B cell (primary cell): ENCODE measurements at regions not wholly inside any gene's neighbourhood (a gene's known extent, or its start where the extent isn't known, plus 50 kb on each side); places are given as distances from the start of the nearest gene placed in this dataset.

Source experiments
- ATAC-seq: fragments of 200-7000 bp; cut with Tn5 transposase; one replicate; pipeline ENCODE4 v1.10.0; 2021; ENCODE audit warnings: low read depth, mild to moderate bottlenecking, moderate number of reproducible peaks, moderate library complexity
- CTCF ChIA-PET: fragments of 350-600 bp; sonication (Branson Sonifier 250); formaldehyde crosslinking; loops from one replicate; lab custom pipeline; 2021; ENCODE audit warnings: antibody characterized with exemption, inconsistent platforms; lab: Charles Lee
- POLR2A ChIA-PET: fragments of 350-600 bp; sonication (Branson Sonifier 250); formaldehyde crosslinking; loops from one replicate; lab custom pipeline; 2021; ENCODE audit warnings: antibody characterized with exemption; lab: Charles Lee
- DNase-seq: peaks from one replicate; pipeline ENCODE4 v3.0.0; 2013
- H2AFZ ChIP-seq: 2 replicates; pipeline ENCODE4 v1.6.1; 2012; ENCODE audit warnings: mild to moderate bottlenecking, low read depth, low read length; ENCODE audit not compliant: insufficient read depth, poor library complexity, severe bottlenecking
- H3K27ac ChIP-seq, 2 donors: 1 replicate in 1 of 2; 2 replicates in 1 of 2; pipeline ENCODE4 v1.5.1; 2012 to 2013; ENCODE audit warnings: low read length in 2 of 2, mild to moderate bottlenecking in 2 of 2, moderate library complexity in 1 of 2
- H3K27me3 ChIP-seq, 4 experiments: fragments of 200-600 bp in 1 of 4; sonication (generic) in 1 of 4; replicated peaks in 1 of 4; 1 replicate in 2 of 4; 2 replicates in 2 of 4; pipeline versions ENCODE4 v1.6.1 to v1.7.0; 2013 to 2016; ENCODE audit warnings: low read length in 3 of 4, mild to moderate bottlenecking in 2 of 4, mixed read lengths in 1 of 4, moderate library complexity in 1 of 4; ENCODE audit not compliant: insufficient read depth in 4 of 4, control insufficient read depth in 3 of 4; ENCODE audit errors: control extremely low read depth in 1 of 4
- H3K36me3 ChIP-seq, 2 experiments: replicated peaks in 1 of 2; 1 replicate in 1 of 2; 2 replicates in 1 of 2; pipeline versions ENCODE4 v1.6.1 to v1.7.1; 2013; ENCODE audit warnings: low read length in 1 of 2; ENCODE audit not compliant: insufficient read depth in 2 of 2, control insufficient read depth in 1 of 2; ENCODE audit errors: control extremely low read depth in 1 of 2, extremely low read depth in 1 of 2
- H3K4me1 ChIP-seq, 2 donors: fragments of 200-600 bp in 1 of 2; sonication (generic) in 1 of 2; 1 replicate in 1 of 2; 2 replicates in 1 of 2; pipeline versions ENCODE4 v1.5.1 to v1.6.1; 2013 to 2017; ENCODE audit warnings: low read length in 2 of 2; ENCODE audit not compliant: control insufficient read depth in 2 of 2, insufficient read depth in 2 of 2
- H3K4me2 ChIP-seq: replicated peaks from 2 replicates; pipeline ENCODE3; 2012; ENCODE audit warnings: mild to moderate bottlenecking, low read depth, low read length; ENCODE audit not compliant: poor library complexity, severe bottlenecking
- H3K4me3 ChIP-seq, 5 experiments: fragments of 200-600 bp in 1 of 5; sonication (generic) in 1 of 5; 1 replicate in 3 of 5; 2 replicates in 2 of 5; pipeline versions ENCODE4 v1.5.1 to v1.7.0; 2011 to 2016; ENCODE audit warnings: low read length in 4 of 5, mild to moderate bottlenecking in 4 of 5, low read depth in 2 of 5, control low read depth in 1 of 5, moderate library complexity in 1 of 5; ENCODE audit not compliant: insufficient read depth in 1 of 5; ENCODE audit errors: control extremely low read depth in 1 of 5, extremely low read depth in 1 of 5
- H3K79me2 ChIP-seq: fragments of 200-600 bp; sonication (generic); one replicate; pipeline ENCODE4 v1.6.0; 2016; ENCODE audit warnings: low read length; ENCODE audit not compliant: control insufficient read depth, insufficient read depth
- H3K9ac ChIP-seq: fragments of 200-600 bp; sonication (generic); 2 replicates; pipeline ENCODE4 v1.6.1; 2017; ENCODE audit warnings: mild to moderate bottlenecking, low read length, moderate library complexity
- H3K9me3 ChIP-seq, 3 donors: one replicate each; pipeline versions ENCODE4 v1.6.1 to v1.7.1; 2013; ENCODE audit warnings: low read length in 2 of 3; ENCODE audit not compliant: control insufficient read depth in 2 of 3, insufficient read depth in 1 of 3; ENCODE audit errors: control extremely low read depth in 1 of 3
- H4K20me1 ChIP-seq: 2 replicates; pipeline ENCODE4 v1.6.0; 2012; ENCODE audit warnings: mild to moderate bottlenecking, low read length; ENCODE audit not compliant: insufficient read depth, control insufficient read depth, poor library complexity, severe bottlenecking
- H3K27ac Mint-ChIP-seq: one replicate; pipeline ENCODE4 v1.8.0; 2021; ENCODE audit warnings: mixed read lengths
- H3K27me3 Mint-ChIP-seq: one replicate; pipeline ENCODE4 v1.8.0; 2021; ENCODE audit warnings: mixed read lengths
- H3K4me1 Mint-ChIP-seq: one replicate; pipeline ENCODE4 v1.8.0; 2021; ENCODE audit warnings: mixed read lengths
- H3K4me3 Mint-ChIP-seq: one replicate; pipeline ENCODE4 v1.8.0; 2021; ENCODE audit warnings: mixed read lengths
- H3K9me3 Mint-ChIP-seq: one replicate; pipeline ENCODE4 v1.8.0; 2022; ENCODE audit warnings: mixed read lengths; ENCODE audit not compliant: insufficient read depth
- CTCF ChIP-seq: fragments of 200-600 bp; IDR thresholded peaks from one replicate; pipeline ENCODE4 v1.8.0; 2022; ENCODE audit warnings: antibody characterized with exemption, mild to moderate bottlenecking
- EZH2 ChIP-seq: IDR thresholded peaks from 2 replicates; pipeline ENCODE4 v1.6.1; 2012; ENCODE audit warnings: borderline replicate concordance, low read depth, mild to moderate bottlenecking, moderate library complexity, low read length; ENCODE audit not compliant: insufficient read depth, poor library complexity, severe bottlenecking
- WGBS: methylation state at CpG from one replicate; pipeline ENCODE4 v1.1.5; 2013; ENCODE audit warnings: missing lambda C conversion rate; ENCODE audit not compliant: insufficient coverage; 5-methylcytosine and 5-hydroxymethylcytosine counted together
- intact Hi-C: fragments of 100-400 bp; cut with micrococcal nuclease; formaldehyde crosslinking; loops from one replicate; pipeline ENCODE4 v1.10.0; 2022

- H3K9me3 ChIP-seq = no peaks in the 10 kb centered on the region
- H3K27ac ChIP-seq = no peak overlapping the region
- H3K27me3 Mint-ChIP-seq = peaks cover 31% of the 10 kb centered on the region
- POLR2A ChIA-PET = no interaction called here
- no peak overlapping the region for H3K4me3 Mint-ChIP-seq
- no peaks in the 10 kb centered on the region for H3K4me1 ChIP-seq
- no peaks in the 10 kb centered on the region for H3K9me3 Mint-ChIP-seq
- no peak overlapping the region for H3K27ac Mint-ChIP-seq
- H3K27me3 ChIP-seq = peaks cover 0 to 11% (median 2%) of the 10 kb centered on the region in 4 experiments
- H3K9ac ChIP-seq = no peak overlapping the region
- no peak for TF ChIP-seq CTCF
- no peak for TF ChIP-seq EZH2
- no peaks in the 10 kb centered on the region for H3K79me2 ChIP-seq
- ATAC-seq (no peak), DNase-seq (no peak)
- CTCF ChIA-PET = no interaction called here
- H3K4me3 ChIP-seq = no peak overlapping the region
- intact Hi-C loops = no loop called here
- no peaks in the 10 kb centered on the region for H4K20me1 ChIP-seq
- H2AFZ ChIP-seq = no peak overlapping the region
- no peaks in the 10 kb centered on the region for H3K36me3 ChIP-seq
- no peak overlapping the region for H3K4me2 ChIP-seq
- H3K4me1 Mint-ChIP-seq = no peaks in the 10 kb centered on the region
- 100% methylated on average over 4 of the region's 7 CpGs for WGBS
These were observed 179.6 kb upstream of the RPH3A start for GRCh38 chr12:112611908-112612307.

- Mint-ChIP-seq H3K9me3 (no peaks in the 10 kb centered on the region), H3K27me3 (peaks cover 41% of the 10 kb centered on the region), H3K4me1 (no peaks in the 10 kb centered on the region), H3K4me3 (no peak overlapping the region), H3K27ac (no peak overlapping the region)
- Histone ChIP-seq H3K36me3 (no peaks in the 10 kb centered on the region), H3K27me3 (peaks cover 0 to 14% (median 3%) of the 10 kb centered on the region in 4 experiments), H4K20me1 (no peaks in the 10 kb centered on the region), H3K79me2 (no peaks in the 10 kb centered on the region), H2AFZ (no peak overlapping the region), H3K4me2 (no peak overlapping the region), H3K4me3 (no peak overlapping the region), H3K9me3 (no peaks in the 10 kb centered on the region), H3K9ac (no peak overlapping the region), H3K27ac (no peak overlapping the region), H3K4me1 (no peaks in the 10 kb centered on the region)
- no peak for ATAC-seq
- ChIA-PET CTCF (no interaction called here), POLR2A (no interaction called here)
- TF ChIP-seq EZH2 (no peak), CTCF (no peak)
- no peak for DNase-seq
- 93% methylated on average over 3 of the region's 4 CpGs for WGBS
- intact Hi-C loops = no loop called here
These were observed 176.4 kb upstream of the RPH3A start for GRCh38 chr12:112615196-112615595.
